ENCODE measurements at regions not wholly inside any gene's neighbourhood (a gene's known extent, or its start where the extent isn't known, plus 50 kb on each side); places are given as distances from the start of the nearest gene placed in this dataset.

DNA sequence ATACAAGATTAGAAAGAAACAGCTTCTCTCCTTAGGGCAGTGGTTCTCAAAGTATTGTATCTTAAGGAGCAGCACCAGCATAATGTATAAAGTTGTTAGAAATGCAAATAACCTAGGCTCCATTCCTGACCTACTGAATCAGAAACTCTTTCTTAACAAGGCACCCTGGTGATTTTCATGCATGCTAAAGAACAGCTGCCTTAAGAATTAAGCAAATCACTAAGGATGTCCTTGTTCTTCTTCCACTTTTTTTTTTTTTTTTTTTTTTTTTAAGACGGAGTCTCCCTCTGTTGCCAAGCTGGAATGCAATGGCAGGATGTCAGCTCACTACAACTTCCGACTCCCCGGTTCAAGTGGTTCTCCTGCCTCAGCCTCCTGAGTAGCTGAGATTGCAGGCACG, 1095.2 kb upstream of the EDIL3 start:
- TF ChIP-seq, protein P1, sequence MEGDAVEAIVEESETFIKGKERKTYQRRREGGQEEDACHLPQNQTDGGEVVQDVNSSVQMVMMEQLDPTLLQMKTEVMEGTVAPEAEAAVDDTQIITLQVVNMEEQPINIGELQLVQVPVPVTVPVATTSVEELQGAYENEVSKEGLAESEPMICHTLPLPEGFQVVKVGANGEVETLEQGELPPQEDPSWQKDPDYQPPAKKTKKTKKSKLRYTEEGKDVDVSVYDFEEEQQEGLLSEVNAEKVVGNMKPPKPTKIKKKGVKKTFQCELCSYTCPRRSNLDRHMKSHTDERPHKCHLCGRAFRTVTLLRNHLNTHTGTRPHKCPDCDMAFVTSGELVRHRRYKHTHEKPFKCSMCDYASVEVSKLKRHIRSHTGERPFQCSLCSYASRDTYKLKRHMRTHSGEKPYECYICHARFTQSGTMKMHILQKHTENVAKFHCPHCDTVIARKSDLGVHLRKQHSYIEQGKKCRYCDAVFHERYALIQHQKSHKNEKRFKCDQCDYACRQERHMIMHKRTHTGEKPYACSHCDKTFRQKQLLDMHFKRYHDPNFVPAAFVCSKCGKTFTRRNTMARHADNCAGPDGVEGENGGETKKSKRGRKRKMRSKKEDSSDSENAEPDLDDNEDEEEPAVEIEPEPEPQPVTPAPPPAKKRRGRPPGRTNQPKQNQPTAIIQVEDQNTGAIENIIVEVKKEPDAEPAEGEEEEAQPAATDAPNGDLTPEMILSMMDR (conservative IDR thresholded peaks at IDR 0.05): no peak

DNA sequence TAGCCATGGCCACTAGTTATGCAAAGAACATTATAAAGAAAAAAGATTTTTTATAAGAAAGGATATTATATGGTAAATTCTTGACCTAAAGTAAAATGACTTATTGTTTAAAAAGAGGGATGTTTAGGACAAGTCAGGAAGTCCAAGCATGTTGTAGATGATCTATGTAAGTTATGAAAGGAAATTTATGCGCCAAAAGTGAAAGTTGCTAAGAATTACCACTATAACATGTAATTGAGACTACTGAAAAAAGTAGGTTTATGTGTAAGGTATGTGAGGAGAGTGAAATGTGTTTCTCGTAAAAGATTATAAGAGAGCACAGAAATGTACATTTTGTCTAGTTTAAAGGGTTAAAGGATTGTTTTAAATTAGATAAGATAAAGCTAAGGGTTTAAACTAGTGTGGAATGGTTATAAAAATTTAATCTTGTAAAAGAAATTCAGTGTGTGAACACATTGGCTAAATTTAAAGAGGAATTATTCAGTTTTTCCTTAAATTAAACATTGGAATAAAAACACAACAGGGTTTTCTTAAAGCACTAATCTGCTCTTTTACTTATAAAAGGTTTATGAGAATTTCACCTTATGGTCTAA, 1100.4 kb upstream of the EDIL3 start:
- TF ChIP-seq, protein P1 (conservative IDR thresholded peaks at IDR 0.05): no peak
- no peak overlapping the region for H3K27ac ChIP-seq

More for the DNA sequence above, 1095.2 kb upstream of the EDIL3 start:
- H3K27ac ChIP-seq: no peak overlapping the region

DNA sequence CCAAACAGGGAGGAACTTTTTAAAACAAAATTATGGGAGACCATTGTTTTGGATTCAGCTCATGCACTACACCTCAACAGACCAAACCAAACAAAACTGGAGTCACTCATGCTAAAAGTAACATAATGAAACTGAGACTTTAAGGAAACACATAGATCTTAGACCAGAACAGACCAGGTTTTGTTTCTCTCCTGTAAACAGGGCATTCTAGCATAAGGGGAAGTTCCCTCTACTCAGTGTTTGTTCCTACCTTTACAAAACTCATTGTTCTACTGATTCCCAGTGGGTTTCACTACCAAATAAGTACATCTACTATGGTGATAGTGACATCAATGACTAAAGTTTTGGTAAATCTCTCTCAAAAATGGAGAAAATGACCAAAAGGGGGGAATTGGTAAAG, 1103.6 kb upstream of the EDIL3 start:
- H3K27ac ChIP-seq: no peak overlapping the region
- TF ChIP-seq, protein P1 (conservative IDR thresholded peaks at IDR 0.05): no peak

DNA sequence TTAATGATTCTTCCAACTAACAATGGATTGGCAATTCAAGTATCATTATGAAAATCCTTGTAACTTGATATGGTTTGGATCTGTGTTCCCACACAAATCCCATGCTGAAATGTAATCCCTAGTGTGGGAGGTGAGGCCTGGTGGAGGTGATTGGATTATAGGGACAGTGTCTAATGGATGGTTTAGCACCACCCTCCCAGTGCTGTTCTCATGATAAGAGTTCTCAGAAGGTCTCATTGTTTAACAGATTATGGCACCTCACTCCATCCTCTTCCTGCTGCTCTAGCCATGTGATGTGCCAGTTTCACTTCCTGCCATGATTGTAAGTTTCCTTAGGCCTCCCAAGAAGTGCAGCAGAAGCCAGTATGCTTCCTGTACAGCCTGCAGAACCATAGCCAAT, 1116.2 kb upstream of the EDIL3 start:
- H3K27ac ChIP-seq: no peak overlapping the region

DNA sequence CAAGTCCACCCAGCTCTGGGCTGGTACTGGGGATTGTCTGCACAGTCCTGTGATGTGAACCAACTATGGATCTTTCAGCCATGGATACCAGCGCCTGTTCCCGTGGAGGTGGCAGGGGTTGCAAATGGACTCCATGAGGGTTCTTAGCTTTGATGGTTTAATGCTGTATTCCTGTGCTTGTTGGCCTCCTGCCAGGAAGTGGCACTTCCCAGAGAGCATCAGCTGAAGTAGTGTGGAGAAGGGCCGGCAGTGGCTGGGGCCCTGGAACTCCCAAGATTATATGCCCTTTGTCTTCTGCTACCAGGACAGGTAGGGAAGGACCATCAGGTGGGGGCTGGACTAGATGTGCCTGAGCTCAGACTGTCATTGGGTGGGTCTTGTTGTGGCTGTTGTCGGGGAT, 1104.8 kb upstream of the COX7C start:
- TF ChIP-seq, protein P1 (conservative IDR thresholded peaks at IDR 0.05): no peak
- H3K27ac ChIP-seq: no peak overlapping the region

More for the DNA sequence above, 1116.2 kb upstream of the EDIL3 start:
- TF ChIP-seq, protein P1 (conservative IDR thresholded peaks at IDR 0.05): no peak

DNA sequence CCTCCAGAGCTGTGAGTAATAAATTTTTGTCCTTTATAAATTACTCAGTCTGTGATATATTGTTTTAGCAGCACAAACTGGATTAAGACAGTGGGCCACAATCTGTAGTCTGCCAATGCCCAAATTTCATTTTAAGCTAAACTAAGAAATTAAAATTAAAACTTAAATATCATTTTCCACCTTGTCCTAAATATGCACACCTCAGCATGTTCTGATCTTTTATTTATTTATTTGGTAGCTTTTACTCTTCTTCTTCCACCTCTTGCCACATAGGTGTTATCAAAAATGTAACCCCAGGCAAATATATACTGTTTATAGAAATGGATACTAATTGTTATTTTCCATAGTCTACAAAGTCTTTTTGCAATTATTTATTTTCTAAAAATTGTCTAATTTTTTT, 1102.2 kb upstream of the COX7C start:
- H3K27ac ChIP-seq: no peak overlapping the region
- TF ChIP-seq, protein P1 (conservative IDR thresholded peaks at IDR 0.05): no peak

DNA sequence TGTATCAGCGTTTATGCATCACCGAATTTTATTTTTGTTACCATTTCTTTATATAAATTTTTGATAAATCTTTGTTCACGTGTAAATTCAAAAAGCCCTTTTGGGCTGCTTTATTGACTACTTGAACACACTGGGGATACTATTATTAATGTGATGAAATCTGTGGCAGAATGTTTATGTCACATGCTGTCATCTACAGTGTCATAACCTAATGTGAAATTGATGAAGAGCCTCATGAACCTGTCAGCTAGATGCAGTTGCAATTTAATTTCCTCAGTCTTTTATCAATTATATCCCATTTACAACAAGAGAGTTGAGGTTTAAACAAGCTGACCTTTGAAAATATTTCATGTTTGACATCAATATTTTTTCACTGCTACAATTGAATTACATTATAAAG, 1100.4 kb upstream of the COX7C start:
- TF ChIP-seq, protein P1 (conservative IDR thresholded peaks at IDR 0.05): no peak
- H3K27ac ChIP-seq: no peak overlapping the region

Data from VCaP (cell line).